ENCODE measurements at regions not wholly inside any gene's neighbourhood (a gene's known extent, or its start where the extent isn't known, plus 50 kb on each side); places are given as distances from the start of the nearest gene placed in this dataset.
"Not testable (repeated sequence)": the region's sequence is repeated elsewhere in the genome, so short reads cannot be mapped to it uniquely, and the experiment has no call there.

DNA sequence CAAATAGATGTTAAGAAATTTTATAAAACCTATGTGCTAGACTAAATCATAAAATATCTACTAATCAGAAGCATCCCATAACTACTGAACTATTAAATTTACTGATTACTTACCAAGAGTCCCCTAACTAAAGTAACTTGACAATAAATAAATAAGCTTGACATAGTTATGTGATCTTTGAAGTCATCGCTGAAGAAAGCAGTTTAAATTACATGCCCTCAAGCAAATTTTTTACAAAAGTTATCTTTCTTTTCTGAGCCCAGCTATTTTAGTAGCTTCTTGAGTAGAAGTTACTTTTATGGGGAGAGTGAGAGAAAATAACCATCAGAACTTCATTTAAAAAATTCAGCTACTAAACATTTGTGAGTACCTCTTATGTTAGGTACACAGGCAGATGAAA, 150.9 kb upstream of the FAM241A start:
- DNase-seq (no peak), ATAC-seq (ENCODE audit: poor library complexity) (no peak)
- intact Hi-C loops (cut with DNase I) = no loop called here

GRCh38 chr4:111997785-111998184, 147.5 kb upstream of the FAM241A start:
- intact Hi-C loops (cut with DNase I) = no loop called here
- no peak for ATAC-seq (ENCODE audit: poor library complexity)
- DNase-seq = no peak

DNA sequence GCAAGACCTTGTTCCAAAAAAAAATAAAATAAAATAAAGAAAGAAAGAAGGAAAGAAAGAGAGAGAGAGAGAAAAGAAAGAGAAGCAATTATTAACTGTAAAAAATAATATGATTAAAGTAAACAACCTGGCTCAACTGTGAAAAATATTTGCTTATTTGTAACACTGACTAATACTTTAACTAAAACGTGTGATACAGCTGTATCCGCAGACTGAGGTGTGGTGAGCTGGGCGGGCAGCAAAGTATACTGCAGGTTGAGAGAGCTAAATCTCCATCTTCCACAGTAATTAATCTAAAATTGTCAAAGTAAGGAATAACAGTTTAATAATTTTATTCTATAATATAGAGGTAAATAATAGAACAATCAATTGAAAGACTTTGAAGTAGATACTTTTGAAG, 145.5 kb upstream of the FAM241A start:
- no peak for DNase-seq
- intact Hi-C loops (cut with DNase I) = no loop called here
- ATAC-seq (ENCODE audit: poor library complexity) = no peak

DNA sequence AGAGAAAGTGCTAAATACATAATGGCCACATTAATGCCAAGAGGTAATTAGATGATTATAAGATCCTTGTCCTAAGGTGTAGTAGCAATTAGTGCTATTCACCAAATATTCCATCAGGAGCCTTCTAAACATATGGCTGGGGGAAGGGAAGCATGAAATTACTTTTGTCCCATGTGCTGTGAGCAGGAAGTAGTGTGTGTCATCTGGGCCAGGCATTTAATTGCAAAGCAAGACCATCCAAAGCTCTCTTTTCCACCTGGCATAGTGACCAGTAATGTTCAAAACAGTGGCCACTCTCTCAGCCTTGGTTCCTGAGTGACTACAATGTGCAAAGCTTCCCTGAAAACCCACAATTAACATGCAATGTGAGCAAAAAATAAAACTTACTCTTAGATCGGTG, 144.2 kb upstream of the FAM241A start:
- intact Hi-C loops (cut with DNase I) = no loop called here
- ATAC-seq (ENCODE audit: poor library complexity) = no peak

GRCh38 chr4:112002248-112002661, 143.0 kb upstream of the FAM241A start:
- DNase-seq (no peak), ATAC-seq (ENCODE audit: poor library complexity) (no peak)
- intact Hi-C loops (cut with DNase I) = no loop called here

More for the DNA sequence above, 144.2 kb upstream of the FAM241A start:
- DNase-seq = no peak

GRCh38 chr4:112003231-112003907, 141.9 kb upstream of the FAM241A start:
- DNase-seq (no peak), ATAC-seq (ENCODE audit: poor library complexity) (no peak)
- intact Hi-C loops (cut with DNase I) = no loop called here

DNA sequence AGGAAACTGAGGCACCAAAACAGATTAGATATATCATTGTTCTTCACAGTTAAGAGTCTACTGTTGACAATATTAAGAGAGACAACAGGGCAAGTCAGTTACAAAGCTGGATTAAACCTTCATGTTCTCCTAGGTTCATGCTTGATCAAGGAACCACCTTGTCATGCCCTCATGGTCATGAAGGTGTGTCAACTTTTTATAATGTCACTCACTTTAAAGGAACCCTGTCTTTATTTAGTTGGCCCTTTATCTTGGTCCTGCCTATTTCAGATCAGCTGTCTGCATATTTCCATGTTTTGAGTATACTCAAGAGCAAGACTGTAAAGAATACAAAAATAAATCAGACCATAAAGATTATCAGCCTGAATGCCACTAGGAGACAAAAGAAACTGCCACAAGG, 140.2 kb upstream of the FAM241A start:
- no peak for DNase-seq
- intact Hi-C loops (cut with DNase I) = no loop called here
- no peak for ATAC-seq (ENCODE audit: poor library complexity)

- ATAC-seq (ENCODE audit: poor library complexity) = no peak
Observed at GRCh38 chr4:112007391-112007790, 137.9 kb upstream of the FAM241A start.

DNA sequence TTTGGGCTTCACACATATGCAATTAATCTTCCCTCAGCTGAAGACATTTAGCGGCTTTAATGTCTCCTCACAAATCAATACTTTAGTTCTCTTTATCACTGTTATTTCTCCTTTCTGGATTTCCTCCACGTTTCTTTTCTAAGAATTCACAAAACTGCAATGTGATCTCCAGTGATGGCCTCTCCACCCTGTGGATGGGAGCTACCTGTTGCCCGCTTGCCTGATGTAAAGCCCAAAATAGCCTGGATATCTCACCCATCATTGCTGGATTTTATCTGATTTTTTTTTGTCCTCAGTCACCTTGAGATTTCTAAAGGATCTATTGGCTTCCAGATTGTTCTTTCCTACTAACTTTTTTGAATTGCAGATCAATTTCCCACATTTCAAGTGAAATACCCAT, 129.3 kb upstream of the FAM241A start:
- ATAC-seq (ENCODE audit: poor library complexity) = no peak
- intact Hi-C loops (cut with DNase I) = no loop called here

More at GRCh38 chr4:112007391-112007790, 137.9 kb upstream of the FAM241A start:
- intact Hi-C loops (cut with DNase I) = no loop called here
- DNase-seq = no peak

GRCh38 chr4:112023402-112023950, 121.8 kb upstream of the FAM241A start:
- no peak for DNase-seq
- intact Hi-C loops (cut with DNase I) = no loop called here
- no peak for ATAC-seq (ENCODE audit: poor library complexity)

More for the DNA sequence above, 129.3 kb upstream of the FAM241A start:
- DNase-seq = no peak

GRCh38 chr4:112026058-112026457, 119.2 kb upstream of the FAM241A start:
- intact Hi-C loops (cut with DNase I) = no loop called here
- DNase-seq (no peak), ATAC-seq (ENCODE audit: poor library complexity) (no peak)

DNA sequence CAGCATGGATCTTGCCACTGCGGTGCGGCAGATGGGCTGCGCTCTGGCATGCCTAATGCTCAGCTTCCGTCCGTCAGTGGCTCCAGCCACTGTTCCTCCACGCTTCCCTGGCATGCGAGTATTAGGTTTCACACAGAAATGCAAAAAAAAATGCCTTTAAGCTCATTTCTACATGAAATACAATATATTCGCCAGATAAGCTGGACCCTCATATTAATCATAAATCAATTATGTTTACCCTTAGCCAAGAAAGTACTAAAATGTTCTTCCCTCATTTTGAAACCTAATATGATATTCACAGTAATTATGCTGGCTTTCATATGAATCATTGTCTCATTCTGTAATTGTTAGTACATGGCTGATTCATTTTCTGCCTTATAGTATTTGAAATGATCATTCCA, 115.5 kb upstream of the FAM241A start:
- intact Hi-C loops (cut with DNase I) = no loop called here
- DNase-seq (no peak), ATAC-seq (ENCODE audit: poor library complexity) (no peak)

DNA sequence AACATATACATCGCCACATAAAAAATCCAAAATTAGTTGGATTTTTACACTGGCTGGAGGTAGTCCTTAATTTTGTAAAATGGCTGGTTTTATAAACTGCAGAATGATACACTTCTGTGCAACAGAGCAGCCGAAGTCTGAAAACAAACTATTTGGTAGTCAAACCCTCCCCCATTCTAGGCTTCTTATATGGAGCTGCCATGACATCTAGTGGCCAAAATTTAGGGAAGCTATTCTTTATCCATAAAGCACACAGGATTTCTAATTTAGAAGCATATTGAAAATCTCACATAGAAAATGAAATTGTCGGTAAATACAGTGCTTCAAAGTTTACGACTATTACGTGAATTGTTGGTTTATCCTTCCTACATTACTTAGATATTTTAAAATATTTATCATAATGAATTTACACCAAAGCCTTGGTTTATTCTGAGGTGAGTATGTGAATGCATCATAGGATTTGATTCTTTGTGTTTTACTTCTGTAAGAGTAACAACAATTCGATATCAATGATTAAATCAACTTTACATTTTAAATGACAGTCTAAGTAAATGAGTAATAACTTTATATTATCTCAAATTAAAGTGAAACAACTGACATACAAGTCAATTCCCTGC, 113.4 kb upstream of the FAM241A start:
- DNase-seq = no peak
- intact Hi-C loops (cut with DNase I) = no loop called here
- ATAC-seq (ENCODE audit: poor library complexity) = peak; percentile 57

DNA sequence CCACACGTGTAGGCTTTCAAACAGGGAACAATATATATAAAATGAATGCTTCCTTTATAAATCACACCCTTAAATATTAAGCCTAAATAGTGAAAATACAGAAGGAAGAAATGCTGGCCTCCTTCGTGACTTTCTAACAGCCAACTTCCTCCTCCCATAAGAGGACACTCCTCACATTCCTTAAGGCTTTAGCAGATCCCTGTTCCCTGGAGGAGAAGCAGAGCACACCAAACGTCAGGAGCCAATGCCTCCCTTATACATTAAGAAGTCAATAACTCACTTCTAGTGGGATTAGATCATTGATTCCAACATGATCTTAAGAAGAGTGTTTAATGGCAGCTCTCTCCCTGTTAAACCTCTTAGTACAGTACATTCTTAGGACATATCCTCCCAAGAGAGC, 108.4 kb upstream of the FAM241A start:
- intact Hi-C loops (cut with DNase I) = no loop called here
- no peak for ATAC-seq (ENCODE audit: poor library complexity)
- no peak for DNase-seq

DNA sequence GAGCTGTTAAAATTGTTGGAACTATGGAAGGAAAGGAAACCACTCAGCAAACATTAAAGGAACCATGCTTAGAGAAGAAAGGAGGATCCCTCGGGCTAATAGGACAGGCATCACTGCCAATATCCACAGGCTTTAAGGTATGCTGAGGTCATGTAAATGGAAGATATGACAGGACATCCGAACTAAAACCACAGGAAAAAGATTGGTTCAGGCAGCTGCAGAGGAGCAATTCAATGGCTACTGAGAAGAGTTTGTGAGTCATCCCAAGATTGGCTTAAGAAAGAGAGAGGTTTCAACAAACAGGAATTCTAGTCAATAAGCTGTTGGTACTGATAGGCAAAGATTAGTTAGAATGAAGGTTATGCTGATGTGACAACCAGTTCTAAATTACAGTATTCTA, 106.4 kb upstream of the FAM241A start:
- DNase-seq = no peak
- no peak for ATAC-seq (ENCODE audit: poor library complexity)
- intact Hi-C loops (cut with DNase I) = no loop called here

DNA sequence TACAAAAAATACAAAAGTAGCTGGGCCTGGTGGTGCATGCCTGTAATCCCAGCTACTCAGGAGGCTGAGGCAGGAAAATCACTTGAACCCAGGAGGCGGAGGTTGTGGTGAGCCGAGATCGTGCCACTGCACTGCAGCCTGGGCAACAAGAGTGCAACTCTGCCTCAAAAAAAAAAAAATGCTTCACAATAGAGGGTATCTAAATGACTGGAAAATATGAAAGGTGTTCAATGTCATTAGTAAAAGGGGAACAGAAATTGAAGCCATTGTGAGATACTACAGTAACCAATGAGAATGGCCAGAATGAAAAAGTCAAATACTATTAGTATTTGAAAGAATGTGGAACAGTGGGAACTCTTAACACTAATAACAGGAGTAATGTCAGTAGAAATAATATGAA, 96.1 kb upstream of the FAM241A start:
- DNase-seq; ATAC-seq (ENCODE audit: poor library complexity): not testable (repeated sequence)

DNA sequence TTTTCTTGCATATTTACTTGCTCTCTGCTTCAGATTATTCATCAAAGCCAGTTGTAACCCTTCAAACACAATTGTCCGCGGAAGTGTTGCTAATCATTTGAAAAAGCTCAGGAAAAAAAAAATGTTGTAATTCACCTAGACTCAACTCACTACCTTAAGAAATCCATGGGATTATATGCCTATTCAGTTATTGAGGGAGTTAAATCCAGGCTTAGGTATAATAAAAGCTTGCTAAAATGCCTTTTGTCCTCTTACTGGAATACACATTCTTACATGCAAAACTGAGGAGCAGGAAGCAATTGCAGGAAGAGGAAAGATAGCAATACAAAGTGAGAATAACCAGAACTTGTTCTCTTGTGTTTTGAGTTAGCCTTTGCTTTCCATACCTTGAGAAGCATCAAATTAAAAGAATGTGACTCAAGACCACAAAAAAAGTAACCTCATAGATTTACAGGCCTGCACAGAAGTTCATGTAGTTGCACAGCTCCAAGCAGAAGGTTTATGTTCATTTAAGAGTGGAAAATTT, 91.4 kb upstream of the FAM241A start:
- DNase-seq (no peak), ATAC-seq (ENCODE audit: poor library complexity) (no peak)
- intact Hi-C loops (cut with DNase I) = no loop called here

More for the DNA sequence above, 96.1 kb upstream of the FAM241A start:
- intact Hi-C loops (cut with DNase I) = not testable (repeated sequence)

DNA sequence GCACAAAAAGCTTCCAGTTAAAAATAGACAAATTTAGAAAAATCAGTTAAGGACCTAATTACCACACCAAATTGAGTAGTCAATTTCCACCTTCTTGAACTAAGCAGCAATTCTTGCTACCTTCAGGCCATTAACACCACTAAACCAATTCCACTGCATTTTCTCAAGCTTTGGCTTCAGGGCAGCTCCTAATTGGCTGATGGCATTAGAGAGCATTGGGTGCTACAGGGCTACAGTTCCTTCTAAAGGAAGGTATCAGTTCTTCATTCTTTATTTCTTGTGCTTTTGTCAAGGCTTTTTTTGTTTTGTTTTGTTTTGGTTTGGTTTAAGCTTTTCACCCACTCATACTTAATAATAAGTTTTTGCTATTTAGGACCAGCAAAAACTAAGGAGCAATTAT, 90.2 kb upstream of the FAM241A start:
- no peak for DNase-seq
- intact Hi-C loops (cut with DNase I) = no loop called here
- ATAC-seq (ENCODE audit: poor library complexity) = no peak

- ATAC-seq (ENCODE audit: poor library complexity) (no peak), DNase-seq (no peak)
- intact Hi-C loops (cut with DNase I) = no loop called here
Observed at GRCh38 chr4:112057470-112057869, 87.8 kb upstream of the FAM241A start.

GRCh38 chr4:112058433-112058832, 86.8 kb upstream of the FAM241A start:
- no peak for DNase-seq
- intact Hi-C loops (cut with DNase I) = no loop called here

More at GRCh38 chr4:112058433-112058832, 86.8 kb upstream of the FAM241A start:
- ATAC-seq (ENCODE audit: poor library complexity) = no peak
